Posterior vena cava (tissue), 2 donors: ENCODE measurements at regions not wholly inside any gene's neighbourhood (a gene's known extent, or its start where the extent isn't known, plus 50 kb on each side); places are given as distances from the start of the nearest gene placed in this dataset.
"Not testable (repeated sequence)": the region's sequence is repeated elsewhere in the genome, so short reads cannot be mapped to it uniquely, and the experiment has no call there.

Experiments
- DNase-seq: peaks from one replicate; pipeline ENCODE4 v3.0.0-alpha.2; 2020; ENCODE audit warnings: low spot score
- intact Hi-C, 2 donors: fragments of 100-400 bp; cut with DNase I; formaldehyde crosslinking; loops; one replicate each; pipeline versions ENCODE4 v1.14.1 to v1.14.2; 2022 to 2023
- donor health status: DM: yes; HTN: yes; CAD: no.
- donor health status: DM: yes; HTN: yes; CAD: no.

GRCh38 chr3:79985816-79986215 lies 218.0 kb upstream of the ROBO1 start:
- intact Hi-C loops = no loop called here
- DNase-seq = no peak

DNA sequence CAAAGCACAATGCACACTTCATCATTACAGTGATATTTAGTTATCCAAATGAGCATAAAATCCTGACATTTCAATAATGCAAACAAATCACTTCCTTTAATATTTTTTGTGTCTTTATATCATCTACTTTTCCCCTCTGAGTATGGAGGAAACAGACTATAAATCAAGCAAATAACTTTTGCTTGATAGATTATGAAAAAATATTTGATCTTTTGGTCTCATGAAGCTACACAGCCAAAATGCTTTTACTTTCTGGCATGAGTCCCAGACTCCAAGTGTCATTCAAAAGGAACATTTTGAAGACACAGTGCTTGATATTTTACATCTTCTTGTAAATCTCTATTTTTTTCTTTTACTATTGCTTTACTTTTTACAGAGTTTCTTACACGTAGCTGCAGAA lies 215.3 kb upstream of the ROBO1 start:
- intact Hi-C loops = no loop called here
- no peak for DNase-seq

GRCh38 chr3:79979990-79980389 lies 212.2 kb upstream of the ROBO1 start:
- no peak for DNase-seq
- intact Hi-C loops = no loop called here

DNA sequence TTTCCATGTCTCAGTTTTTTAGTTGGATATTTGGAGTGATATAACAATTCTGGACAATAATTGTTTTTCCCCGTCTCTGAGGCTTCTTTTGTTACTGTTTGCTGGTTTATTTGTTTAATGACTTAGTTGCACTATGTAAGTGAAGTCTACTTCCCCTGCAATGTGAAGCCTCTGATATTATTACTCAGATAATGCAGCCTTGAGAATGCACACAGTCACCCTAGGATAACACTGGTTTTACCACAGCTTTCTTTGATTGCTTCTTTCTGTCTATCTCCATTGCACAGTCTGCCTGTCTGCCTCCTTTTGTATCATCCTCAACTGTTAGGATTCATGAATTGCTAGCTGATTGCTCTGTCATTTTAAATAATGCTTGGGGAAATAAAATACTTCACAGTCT lies 208.7 kb upstream of the ROBO1 start:
- DNase-seq = no peak
- intact Hi-C loops = no loop called here

- no peak for DNase-seq
- intact Hi-C loops = no loop called here
Measured at GRCh38 chr3:79973917-79974595, 206.3 kb upstream of the ROBO1 start.

DNA sequence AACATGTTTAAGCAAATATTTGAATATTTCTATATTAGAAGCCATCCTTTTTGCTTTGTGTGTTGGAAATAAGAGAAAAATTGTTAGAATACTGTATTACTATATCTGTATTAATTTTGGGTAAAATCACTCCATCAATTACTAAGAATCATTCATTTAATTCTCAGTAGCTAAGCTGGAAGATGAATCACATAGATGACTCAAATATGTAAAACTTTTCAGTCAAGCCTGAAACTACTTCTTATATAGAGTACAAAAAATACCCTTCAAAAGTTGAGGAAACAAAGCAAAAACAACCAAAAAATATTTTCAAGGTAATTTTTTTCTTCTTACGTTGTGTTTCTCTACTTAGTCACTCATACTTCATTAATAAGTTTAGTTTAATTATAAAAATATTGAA lies 205.7 kb upstream of the ROBO1 start:
- intact Hi-C loops = no loop called here
- DNase-seq = no peak

DNA sequence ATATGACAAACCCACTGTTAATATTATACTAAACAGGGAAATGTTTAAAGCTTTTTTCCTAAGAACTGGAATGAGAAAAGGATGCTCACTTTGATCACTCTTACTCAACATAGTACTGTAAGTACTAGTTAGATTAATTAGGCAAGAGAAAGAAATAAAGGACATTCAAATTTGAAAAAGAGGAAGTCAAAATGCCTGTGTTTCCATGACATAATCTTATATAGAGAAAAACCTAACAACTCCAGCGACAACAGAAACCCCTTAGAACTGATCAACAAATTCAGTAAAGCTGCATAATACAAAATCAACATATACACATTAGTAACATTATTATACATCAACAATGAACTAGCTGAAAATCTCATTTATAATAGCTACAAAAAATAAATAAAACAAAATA lies 200.6 kb upstream of the ROBO1 start:
- no peak for DNase-seq
- intact Hi-C loops = no loop called here

- DNase-seq = no peak
- intact Hi-C loops = no loop called here
Measured at GRCh38 chr3:79960594-79960993, 192.8 kb upstream of the ROBO1 start.

DNA sequence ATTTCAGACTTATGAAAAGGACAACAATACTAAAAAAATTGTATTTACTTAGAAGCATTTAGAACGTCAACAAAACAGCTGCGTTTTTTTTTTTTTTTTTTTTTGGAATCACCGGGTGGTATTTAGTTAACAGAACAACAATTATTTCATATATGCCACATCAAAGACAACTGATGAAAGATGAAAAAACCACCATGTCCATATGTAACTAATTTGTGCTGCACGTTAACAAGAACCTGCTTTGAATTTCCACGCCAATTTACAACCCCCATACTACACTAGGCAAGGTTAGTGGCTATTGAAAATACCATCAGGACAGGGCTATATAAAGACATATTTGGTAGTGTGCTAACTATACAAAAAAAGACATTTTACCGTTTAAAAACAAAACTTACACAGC lies 189.3 kb upstream of the ROBO1 start:
- intact Hi-C loops = no loop called here
- no peak for DNase-seq

DNA sequence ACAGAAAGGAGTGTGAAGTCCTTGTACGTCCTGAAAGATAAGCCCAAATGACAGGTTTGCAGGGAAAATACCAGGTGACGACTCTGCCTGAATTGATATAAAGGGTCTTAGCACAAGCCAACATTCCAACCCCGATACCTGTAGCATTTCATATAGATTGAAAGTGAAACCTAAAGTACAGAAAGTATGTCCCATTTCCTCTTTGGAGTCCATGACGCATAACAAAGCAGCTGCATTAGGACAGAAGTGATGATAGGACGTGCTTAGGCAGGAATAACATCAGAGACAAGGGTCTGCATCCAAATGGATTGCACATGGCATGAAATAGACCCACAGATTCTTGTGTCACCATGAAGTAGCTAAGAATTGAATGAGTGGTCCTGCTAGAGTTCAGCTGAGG lies 187.0 kb upstream of the ROBO1 start:
- intact Hi-C loops = no loop called here
- no peak for DNase-seq

DNA sequence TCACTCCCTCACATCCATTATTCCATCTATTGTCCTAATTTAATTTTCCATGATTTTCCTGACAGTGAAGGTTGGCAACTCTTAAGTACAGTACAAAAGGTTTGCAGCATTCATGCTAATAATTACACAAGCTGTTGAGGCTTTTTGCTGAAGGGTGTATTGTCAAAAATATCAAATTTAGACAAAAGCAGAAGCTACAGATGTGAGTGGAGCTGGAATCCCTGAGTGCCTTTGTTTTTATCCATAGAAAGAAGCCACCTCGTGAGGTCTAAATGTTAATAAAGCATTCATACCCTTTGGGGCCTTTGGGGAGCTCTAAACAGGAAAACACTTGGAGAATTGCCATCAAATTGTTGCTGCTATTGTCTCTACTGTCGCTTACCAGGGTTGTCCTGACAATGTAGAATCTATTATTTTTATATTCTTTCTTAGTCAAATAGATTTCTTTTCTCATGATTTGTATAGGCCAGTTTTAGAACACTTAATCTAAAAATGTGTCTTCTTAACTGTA lies 185.8 kb upstream of the ROBO1 start:
- DNase-seq = no peak
- intact Hi-C loops = no loop called here

GRCh38 chr3:79951426-79951825 lies 183.6 kb upstream of the ROBO1 start:
- intact Hi-C loops = not testable (repeated sequence)
- peak; percentile 43 for DNase-seq

- intact Hi-C loops = no loop called here
Measured at GRCh38 chr3:79947957-79948356, 180.2 kb upstream of the ROBO1 start.

GRCh38 chr3:79947469-79947868 lies 179.7 kb upstream of the ROBO1 start:
- DNase-seq = no peak
- intact Hi-C loops = no loop called here

More at GRCh38 chr3:79947957-79948356, 180.2 kb upstream of the ROBO1 start:
- DNase-seq = no peak

DNA sequence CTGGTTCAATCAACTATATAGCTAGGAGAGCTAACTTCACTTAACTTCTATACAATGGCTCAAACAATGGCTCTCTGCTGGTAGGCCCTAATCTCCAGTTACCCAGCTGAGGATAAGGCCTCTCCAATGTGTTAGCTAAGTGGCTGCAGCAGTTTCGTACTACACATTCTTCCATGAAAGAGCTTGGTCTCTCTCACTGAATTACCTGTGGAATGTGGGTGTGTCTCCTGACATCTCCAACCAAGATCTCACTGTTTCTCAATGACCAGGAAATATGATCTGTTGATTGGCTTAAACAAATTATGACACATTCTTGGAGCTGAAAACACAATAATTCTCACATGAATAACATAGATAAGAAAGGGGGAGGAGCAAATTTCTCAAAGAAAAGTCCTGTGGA lies 169.8 kb upstream of the ROBO1 start:
- no peak for DNase-seq
- intact Hi-C loops = no loop called here

DNA sequence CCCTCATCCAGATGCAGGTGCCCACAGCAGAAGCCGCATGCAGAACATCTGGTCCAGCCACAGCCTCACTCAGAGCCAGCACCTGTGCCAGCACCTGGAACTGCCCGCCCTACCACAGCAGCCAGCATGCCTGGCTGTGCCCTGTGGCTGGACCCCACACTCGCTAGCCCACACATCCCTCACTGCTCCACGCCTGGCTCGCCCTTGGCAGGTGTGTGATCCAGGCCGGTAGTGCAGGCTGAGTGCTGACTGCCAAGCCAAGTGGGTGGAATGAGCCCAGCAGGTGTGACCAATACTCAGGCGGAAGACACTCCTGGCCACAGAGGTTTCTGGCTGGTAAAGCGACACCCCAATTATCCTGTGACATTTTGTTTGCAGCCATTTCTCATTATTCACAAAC lies 162.4 kb upstream of the ROBO1 start:
- intact Hi-C loops = no loop called here
- DNase-seq = peak; percentile 70

DNA sequence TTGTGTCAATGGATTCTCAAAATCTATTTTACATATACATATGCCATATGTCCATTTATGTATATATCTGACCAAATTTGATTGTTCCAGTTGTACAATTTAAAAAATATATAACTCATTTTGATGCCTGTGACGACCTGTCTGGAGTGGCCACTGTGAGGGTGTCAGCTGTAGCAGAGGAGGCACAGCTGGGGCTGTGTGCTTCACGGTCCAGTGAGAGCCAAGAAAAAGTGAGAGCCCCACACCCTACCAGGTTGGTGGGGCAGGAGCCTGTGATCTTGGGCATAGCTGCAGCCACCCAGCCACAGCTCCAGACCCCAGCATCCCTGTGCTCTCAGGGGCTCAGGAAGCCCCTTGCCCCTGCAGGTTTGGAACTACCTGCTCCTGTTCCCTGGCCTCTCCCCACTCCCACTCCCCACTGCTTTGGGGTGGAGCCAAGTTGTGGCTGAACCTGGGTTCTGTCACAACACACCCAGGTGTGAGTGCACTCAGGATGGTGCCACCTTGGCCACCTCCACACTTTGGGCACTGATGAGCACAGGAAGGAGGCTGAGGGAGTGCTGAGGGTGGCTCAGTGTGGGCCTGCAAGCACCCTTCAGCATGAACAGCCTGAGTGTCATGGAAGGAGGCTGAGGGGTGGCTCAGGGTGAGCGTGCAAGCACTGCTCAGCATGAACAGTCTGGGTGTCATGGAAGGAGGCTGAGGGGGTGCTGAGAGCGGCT lies 161.1 kb upstream of the ROBO1 start:
- intact Hi-C loops = no loop called here
- DNase-seq = peak; percentile 62

- intact Hi-C loops = no loop called here
- no peak for DNase-seq
Measured at GRCh38 chr3:79926522-79926921, 158.7 kb upstream of the ROBO1 start.

DNA sequence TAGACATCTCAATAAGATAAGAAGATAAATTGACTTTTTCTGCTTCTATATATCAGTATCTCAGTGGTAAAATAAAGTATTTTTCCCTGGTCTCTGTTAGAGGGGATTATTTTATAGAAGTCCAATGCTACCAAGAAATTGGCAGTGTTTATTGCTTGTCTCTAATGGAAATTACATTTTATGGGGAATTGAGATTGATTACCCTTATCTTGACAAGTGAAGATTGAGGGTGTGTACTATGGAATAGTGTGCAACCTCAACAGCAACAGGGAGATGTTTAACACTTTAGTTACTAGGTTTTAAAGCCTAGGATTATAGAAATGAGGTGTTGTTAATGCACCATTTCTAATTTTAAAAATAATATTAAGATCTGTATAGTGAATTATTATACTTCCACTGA lies 154.8 kb upstream of the ROBO1 start:
- intact Hi-C loops = no loop called here
- no peak for DNase-seq

- intact Hi-C loops = no loop called here
- DNase-seq = no peak
Measured at GRCh38 chr3:79917561-79917960, 149.8 kb upstream of the ROBO1 start.

DNA sequence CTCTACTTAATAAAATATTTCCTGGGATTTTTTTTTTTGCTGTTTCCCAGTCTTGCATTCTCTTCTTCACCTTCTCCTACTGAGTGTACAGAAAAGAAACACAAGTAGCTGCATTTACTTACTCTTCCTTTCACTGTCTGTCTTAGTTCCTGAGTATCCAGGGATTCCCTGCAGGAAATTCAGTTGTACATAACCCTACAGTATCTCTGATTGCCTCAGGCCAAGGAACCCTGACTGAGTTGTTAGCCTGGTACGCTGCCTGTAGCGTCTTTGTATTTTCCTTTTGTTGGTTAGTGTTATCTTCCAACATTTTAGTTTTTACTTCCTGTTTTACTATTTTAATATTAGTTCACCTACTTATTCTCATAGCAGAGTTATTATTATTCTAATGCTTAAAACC lies 142.5 kb upstream of the ROBO1 start:
- DNase-seq = no peak
- intact Hi-C loops = no loop called here
